Left lung (tissue), 4 donors: ENCODE measurements at regions not wholly inside any gene's neighbourhood (a gene's known extent, or its start where the extent isn't known, plus 50 kb on each side); places are given as distances from the start of the nearest gene placed in this dataset.

Experiments used
- ATAC-seq: fragments of 200-7000 bp; cut with Tn5 transposase; one replicate; pipeline ENCODE4 v1.9.1; 2020; ENCODE audit warnings: moderate library complexity
- DNase-seq, 4 donors: peaks; one replicate each; pipeline ENCODE4 v3.0.0-alpha.2; 2013 to 2020
- H3K27ac ChIP-seq, 2 donors: fragments of 200-600 bp; sonication (generic) in 1 of 2; one replicate each; pipeline versions ENCODE4 v1.5.0 to v1.8.0; 2020 to 2021
- H3K27me3 ChIP-seq, 2 donors: fragments of 200-600 bp; sonication (generic) in 1 of 2; one replicate each; pipeline versions ENCODE4 v1.5.0 to v1.8.0; 2020 to 2021
- H3K36me3 ChIP-seq, 2 donors: fragments of 200-600 bp; sonication (generic) in 1 of 2; one replicate each; pipeline versions ENCODE4 v1.5.0 to v1.8.0; 2020 to 2021
- H3K4me1 ChIP-seq, 2 donors: fragments of 200-600 bp; one replicate each; pipeline ENCODE4 v1.8.0; 2021
- H3K4me3 ChIP-seq, 2 donors: fragments of 200-600 bp; sonication (generic) in 1 of 2; one replicate each; pipeline versions ENCODE4 v1.5.0 to v1.8.0; 2020 to 2021; ENCODE audit warnings: mild to moderate bottlenecking in 1 of 2
- H3K9me3 ChIP-seq, 2 donors: fragments of 200-600 bp; sonication (generic) in 1 of 2; one replicate each; pipeline versions ENCODE4 v1.5.0 to v1.8.0; 2020 to 2021
- CTCF ChIP-seq, 2 donors: fragments of 200-600 bp; sonication (generic) in 1 of 2; IDR thresholded peaks; one replicate each; pipeline versions ENCODE4 v1.5.0 to v1.8.0; 2021; ENCODE audit warnings: antibody characterized with exemption in 2 of 2
- intact Hi-C, 2 donors: fragments of 100-400 bp; cut with DNase I; formaldehyde crosslinking; loops; one replicate each; pipeline versions ENCODE4 v1.11.2 to v1.14.2; 2022
- donor health status: DM: no; HTN: yes; CAD: no.
- donor health status: DM: no; HTN: no; CAD: no.

- no peaks in the 10 kb centered on the region for H3K36me3 ChIP-seq
- no peaks in the 10 kb centered on the region for H3K4me1 ChIP-seq
- no peak for ATAC-seq
- no peaks in the 10 kb centered on the region for H3K27me3 ChIP-seq
- H3K4me3 ChIP-seq, result no peak overlapping the region
- no peak for DNase-seq
- intact Hi-C loops, result no loop called here
- H3K27ac ChIP-seq, result no peak overlapping the region
- H3K9me3 ChIP-seq, result no peaks in the 10 kb centered on the region
- no peak for TF ChIP-seq CTCF (IDR thresholded peaks at IDR 0.05)
Measured at GRCh38 chr10:58086144-58086762, 181.4 kb downstream of the IPMK start.

DNA sequence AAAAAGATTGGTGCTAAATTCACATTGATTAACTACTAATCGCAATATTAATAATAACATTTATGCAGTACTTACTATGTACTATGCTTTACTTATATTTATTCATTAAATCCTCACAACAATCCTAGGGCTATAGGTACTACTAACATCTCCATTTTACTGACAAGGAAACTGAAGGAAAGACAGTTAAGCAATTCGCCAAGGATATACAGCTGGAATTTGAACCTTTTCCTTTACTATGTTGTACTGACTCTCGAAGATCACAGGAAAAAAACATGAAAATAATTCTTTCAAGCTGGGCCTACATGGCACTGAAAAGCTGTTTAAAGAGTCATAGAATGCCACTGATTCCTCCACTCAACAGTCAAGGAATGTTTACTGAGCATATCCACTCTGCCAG is 185.4 kb downstream of the IPMK start:
- intact Hi-C loops, result no loop called here
- ATAC-seq, result no peak

DNA sequence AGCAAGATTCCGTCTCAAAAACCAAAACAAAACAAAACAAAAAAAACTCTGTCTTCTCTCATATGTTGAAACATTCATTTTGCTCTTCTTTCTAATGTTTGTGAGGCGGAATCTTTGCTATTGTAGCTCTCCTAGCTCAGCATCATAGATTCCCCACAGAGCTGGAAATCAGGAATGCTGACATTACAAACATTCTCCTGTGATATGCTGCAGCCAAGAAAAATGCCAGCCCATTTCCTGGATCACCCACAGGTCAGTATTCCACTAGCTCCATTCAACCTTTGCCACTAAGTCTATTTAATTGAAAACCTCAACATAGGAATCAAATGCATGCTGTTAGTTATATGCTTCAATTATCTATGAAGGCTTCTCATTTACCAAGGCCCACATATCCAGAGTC is 186.3 kb downstream of the IPMK start:
- no peaks in the 10 kb centered on the region for H3K4me1 ChIP-seq
- no peak for TF ChIP-seq CTCF (IDR thresholded peaks at IDR 0.05)
- ATAC-seq (no peak), DNase-seq (no peak)
- no peaks in the 10 kb centered on the region for H3K9me3 ChIP-seq
- H3K27me3 ChIP-seq, result no peaks in the 10 kb centered on the region
- no peaks in the 10 kb centered on the region for H3K36me3 ChIP-seq
- no peak overlapping the region for H3K27ac ChIP-seq
- no peak overlapping the region for H3K4me3 ChIP-seq
- intact Hi-C loops, result no loop called here

More for the DNA sequence above, 185.4 kb downstream of the IPMK start:
- Histone ChIP-seq H3K4me3 (no peak overlapping the region), H3K27ac (no peak overlapping the region), H3K4me1 (no peaks in the 10 kb centered on the region), H3K27me3 (no peaks in the 10 kb centered on the region), H3K36me3 (no peaks in the 10 kb centered on the region), H3K9me3 (no peaks in the 10 kb centered on the region)
- no peak for TF ChIP-seq CTCF (IDR thresholded peaks at IDR 0.05)
- DNase-seq, result no peak

- no peaks in the 10 kb centered on the region for H3K36me3 ChIP-seq
- ATAC-seq (no peak), DNase-seq (no peak)
- no peak overlapping the region for H3K4me3 ChIP-seq
- H3K27me3 ChIP-seq, result no peaks in the 10 kb centered on the region
- no peaks in the 10 kb centered on the region for H3K4me1 ChIP-seq
- TF ChIP-seq CTCF (IDR thresholded peaks at IDR 0.05), result no peak
- no peak overlapping the region for H3K27ac ChIP-seq
- H3K9me3 ChIP-seq, result no peaks in the 10 kb centered on the region
- intact Hi-C loops, result no loop called here
Measured at GRCh38 chr10:58079461-58079860, 188.2 kb downstream of the IPMK start.

GRCh38 chr10:58072634-58073033 is 195.1 kb downstream of the IPMK start:
- intact Hi-C loops, result no loop called here
- Histone ChIP-seq H3K36me3 (no peaks in the 10 kb centered on the region), H3K9me3 (no peaks in the 10 kb centered on the region), H3K27me3 (no peaks in the 10 kb centered on the region), H3K4me3 (no peak overlapping the region), H3K4me1 (no peaks in the 10 kb centered on the region), H3K27ac (no peak overlapping the region)
- TF ChIP-seq CTCF (IDR thresholded peaks at IDR 0.05), result no peak
- DNase-seq (no peak), ATAC-seq (no peak)
